ENCODE measurements at regions not wholly inside any gene's neighbourhood (a gene's known extent, or its start where the extent isn't known, plus 50 kb on each side); places are given as distances from the start of the nearest gene placed in this dataset.
A peak's percentile ranks its signal among the peaks of the same experiment; 100 is the strongest.

DNA sequence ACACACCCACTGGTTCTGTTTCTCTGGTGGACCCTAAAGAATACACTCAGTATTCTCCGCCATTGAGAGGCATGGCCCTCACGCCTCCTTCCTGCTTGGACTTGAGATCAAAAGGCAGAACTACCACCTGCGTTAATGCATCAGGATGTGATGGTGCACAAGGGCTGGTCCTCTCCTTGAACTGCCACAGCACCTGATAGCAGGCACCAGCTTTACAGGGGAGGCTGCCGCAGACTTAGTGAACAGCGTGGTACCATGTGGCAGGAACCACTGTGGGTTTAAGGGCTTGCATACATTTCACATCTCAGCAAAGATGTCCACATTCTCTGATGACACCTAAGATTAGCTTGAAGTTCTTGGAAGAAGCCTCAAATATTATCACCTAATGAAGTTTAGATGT is 208.7 kb downstream of the GADD45G start:
- no peak for DNase-seq

DNA sequence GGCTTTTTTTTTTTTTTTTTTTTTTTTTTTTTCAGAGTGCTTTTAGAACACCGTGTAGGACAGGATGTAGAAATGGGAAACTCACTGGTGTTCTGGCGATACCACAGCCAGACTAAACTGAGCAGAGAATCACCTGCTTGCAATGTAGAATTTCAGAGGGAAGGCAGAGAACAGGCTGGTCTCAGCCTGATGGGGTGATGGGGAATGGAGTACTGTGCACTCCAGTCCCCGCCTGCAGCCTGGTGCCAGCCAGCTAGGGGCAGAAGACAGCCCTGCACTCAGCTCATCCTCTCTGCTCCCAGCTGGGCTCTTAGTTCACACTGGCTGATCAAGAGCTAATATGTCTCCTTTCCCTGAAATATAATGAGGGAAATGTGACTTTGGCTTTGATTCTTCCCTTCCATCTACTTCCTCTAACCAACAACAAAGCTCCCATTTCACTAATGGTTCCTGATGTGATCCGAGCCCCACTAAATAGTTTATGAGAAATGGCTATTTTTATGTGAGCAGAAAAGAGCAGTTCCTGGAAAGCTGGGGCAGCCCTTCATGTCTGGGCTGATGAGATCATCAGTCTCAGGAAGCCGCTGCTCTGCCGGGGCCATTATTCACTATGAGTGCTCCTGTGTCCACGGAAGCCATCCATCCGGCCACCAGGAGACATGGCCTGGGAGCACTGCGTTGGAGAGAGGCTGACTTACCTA is 209.7 kb downstream of the GADD45G start:
- DNase-seq: no peak

DNA sequence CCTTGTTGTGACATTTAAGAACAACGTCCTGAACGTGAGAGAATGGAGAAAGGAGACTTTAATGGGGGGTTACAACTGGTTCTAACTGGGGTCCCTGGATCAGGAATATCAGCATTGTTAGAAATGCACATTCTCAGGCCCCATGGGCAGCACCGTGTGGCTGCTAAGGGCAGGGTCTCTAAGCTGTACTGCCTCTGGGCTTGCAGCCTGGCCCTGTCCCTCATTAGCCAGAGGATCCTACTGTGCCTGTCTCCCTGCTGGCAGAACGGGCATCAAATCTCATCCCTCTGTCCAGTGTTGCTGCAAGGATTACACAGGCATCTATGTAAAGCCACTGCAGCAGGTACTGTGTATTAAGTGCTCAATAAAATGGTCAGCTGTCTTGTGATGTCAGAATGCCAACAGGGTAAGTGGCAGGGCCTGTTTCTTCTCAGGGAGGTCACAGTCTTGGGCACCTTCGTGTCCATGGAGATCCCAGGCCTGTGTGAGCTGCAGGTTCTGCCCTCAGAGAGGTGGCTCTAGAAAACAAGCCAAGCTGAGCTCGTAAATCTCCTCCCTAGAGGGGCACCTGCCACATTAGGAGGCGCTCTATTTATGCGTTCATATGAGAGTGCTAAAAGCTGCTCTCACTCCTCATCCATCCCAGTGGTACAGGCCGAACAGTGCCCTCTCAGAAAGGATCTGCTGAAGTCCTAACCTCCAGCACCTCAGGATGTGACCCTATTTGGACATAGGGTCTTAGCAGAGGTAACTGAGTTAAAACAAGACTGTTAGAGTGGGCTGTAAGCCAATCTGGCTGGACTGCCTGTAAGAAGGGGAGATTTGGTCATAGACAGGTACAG is 210.5 kb downstream of the GADD45G start:
- DNase-seq: no peak

DNA sequence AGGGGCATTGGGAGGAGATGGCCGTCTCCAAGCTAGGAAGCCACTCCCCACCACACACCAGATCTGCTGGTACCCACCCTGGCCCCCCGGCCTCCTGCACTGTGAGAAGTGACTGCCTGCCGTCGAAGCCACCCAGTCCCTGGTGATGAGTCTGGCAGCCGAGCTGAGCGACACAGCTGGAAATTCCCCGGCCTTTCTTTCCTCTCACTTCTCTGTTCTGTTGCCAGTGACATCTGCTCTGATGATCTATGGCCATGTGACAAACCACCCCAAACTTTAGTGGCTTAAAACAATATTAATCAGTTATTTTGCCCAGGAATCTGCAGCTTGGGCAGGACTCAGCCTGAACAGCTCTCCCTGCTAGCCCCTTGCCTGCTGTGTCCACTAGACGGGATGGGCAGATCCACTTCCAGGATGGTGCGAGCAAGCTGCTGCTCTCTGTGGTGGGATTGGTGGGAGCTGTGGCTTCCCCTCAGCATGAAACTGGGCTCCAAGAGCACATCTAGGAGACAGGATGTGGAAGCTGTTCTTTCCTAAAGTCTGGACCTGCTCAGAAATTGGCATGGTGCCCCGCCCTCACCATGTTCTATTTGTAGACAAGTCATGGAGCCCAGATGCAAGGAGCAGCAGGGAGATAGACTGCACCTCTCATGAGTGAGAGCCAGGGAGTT is 211.2 kb downstream of the GADD45G start:
- DNase-seq: peak; percentile 3

DNA sequence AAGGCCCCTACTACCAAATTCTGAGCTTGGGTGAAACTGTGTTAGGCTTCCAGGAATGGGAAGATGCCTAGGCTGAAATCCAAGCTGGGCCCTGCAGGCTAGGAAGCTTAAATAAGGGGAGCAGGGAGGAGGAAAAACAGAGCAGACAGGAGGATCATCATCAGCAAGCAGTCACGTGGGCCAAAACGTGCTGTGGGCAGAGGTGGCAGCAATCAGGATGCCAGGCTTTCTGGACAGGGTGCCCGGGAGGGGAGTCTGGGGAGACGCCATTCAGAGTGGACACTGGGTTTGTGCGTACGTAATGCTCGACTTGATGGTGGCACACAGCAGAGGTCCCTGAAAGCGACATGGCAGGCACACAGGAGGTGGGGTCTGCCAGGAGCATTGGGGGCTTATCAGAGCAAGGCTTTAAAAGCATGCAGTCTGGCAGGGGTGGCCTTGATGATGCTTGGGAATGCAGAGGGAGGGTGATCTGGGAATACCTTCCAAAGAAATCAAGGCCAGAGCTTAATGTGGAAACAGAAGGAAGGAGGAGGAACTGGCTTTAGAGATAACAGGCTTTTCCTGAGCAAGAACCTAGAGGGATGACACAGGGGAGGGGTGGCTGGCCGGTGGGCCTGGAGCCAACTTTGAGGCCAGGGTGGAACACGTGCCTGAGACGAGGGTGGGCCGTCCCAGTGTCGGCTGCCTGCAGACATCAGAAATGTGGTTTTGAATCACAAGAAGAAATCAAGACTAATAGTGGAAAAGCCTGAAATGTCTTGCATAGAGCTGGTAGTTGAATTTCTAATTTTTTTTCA is 212.5 kb downstream of the GADD45G start:
- no peak for DNase-seq

DNA sequence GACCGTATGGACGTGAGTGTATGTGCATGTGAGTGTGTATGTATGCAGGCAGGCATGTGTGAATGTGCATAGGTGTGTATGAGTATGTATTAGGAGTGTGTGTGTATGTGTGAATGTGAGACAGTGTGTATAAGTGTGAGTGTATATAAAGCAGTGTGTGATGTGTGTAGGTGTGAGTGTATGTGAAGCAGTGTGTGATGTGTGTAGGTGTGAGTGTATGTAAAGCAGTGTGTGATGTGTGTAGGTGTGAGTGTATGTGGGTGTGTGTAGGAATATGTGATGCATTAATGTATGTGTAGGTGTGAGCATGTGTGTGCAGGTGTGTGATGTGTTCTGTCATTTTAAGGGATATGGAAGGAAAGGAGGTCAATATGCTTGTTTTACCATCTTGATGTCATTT is 215.5 kb downstream of the GADD45G start:
- no peak for DNase-seq

DNA sequence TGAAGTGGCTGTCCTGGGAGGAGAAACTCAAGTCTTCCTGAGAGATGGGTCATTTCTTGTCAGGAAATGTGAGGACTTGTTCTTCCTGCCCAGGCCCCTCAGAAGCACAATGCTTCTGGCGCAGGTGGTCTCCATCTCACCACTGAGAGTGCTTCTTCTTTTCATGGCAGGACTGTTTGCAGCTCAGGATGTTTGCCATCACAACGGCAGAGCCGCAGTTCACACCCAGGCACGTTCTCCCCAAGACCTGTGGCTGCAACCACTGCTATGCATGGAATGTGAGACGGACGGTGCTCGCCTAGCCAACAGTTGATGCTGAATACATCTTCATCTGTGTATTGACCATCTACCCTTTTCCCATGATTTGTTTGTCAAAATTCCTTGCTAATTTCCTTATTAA is 216.3 kb downstream of the GADD45G start:
- no peak for DNase-seq

DNA sequence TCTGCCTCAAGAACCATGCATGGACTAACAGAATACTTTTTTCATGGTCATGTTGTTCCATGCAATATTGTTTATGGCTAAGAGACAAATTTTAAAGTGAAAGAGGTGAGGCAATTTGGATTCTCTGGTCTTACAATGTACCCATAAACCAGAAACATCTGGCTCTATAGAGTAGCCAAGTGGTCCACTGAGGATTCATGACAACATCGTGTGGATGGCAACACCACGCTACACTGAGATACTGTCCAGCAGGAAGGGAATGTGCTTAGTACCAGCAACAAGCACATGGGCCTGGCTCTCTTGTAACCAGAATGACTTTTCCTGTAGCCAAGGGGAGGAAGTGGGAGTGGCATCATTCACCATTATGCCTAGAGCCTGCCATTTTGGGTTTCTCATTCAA is 218.2 kb downstream of the GADD45G start:
- DNase-seq: no peak

DNA sequence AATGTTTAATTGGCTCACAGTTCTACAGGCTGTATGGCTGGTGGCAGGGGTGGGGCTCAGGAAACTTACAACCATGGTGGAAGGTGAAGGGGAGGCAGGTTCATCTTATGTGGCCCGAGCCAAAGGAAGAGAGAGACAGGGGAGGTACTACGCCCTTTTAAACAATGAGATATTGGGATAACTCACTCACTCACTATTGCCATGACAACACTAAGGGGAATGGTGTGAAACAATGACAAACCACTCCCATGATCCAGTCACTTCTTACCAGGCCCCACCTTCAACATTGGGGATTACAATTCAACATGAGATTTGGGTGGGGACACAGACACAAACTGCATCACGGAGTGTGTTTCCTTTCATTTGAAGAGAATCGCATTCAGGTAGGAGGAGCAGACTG is 220.9 kb downstream of the GADD45G start:
- DNase-seq: no peak

DNA sequence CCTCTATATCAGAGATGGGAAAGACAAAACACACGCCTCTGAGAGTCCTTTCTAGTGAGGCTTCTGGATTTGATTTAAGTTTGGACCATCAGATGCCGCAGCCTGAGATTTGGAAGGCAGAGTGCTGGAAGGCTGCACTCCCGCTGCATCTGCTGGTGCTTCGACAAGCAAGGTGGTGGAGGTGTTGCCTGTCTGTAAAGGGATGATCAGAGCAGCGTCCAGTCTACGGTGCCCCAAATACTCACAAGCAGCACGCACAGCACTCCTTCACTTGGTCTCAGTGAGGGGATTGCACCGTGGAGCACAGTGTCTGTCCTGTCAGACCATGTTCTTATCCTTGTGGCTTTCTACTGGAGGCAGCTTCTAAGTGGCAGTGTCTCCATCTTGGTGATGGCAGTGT is 221.4 kb downstream of the GADD45G start:
- DNase-seq: no peak

DNA sequence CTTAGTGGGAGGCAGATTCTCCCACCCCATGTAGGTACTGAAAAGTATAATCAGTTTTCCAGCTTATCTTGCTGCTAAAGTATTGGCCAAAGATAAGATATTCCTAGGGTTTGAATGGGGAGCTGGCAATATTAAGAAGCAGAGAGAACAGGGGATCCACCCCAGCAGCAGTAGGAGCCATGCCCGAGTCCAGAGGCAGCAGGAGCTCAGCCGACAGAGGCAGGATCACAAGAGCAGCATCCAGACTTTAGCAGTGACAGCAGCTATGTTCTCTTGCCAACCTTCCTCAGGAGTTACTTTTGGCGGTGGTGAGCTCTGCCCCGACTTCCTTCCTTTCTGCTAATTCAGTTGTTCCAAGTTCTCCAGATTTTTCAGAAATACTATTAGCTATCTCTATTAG is 224.5 kb downstream of the GADD45G start:
- DNase-seq: no peak

DNA sequence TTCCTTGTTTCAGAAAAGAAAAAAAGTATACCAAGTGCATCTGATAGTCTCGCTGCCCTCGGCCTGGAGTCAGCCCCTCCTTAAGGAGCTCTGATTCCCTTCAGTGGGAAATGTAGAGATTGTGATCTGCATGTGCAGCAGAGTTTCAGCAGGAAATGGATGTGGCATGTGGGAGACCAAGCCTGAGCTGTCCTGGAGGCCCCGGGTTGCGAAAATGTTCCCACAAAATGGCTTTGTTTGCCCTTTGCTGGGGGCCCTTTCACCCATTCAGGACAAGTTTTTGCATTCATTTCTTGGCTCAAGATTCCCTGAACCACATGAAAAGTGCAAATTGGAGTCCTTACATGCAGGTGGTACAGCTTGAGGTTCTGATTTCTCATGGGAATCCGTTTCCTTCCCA is 230.9 kb downstream of the GADD45G start:
- no peak for DNase-seq

DNA sequence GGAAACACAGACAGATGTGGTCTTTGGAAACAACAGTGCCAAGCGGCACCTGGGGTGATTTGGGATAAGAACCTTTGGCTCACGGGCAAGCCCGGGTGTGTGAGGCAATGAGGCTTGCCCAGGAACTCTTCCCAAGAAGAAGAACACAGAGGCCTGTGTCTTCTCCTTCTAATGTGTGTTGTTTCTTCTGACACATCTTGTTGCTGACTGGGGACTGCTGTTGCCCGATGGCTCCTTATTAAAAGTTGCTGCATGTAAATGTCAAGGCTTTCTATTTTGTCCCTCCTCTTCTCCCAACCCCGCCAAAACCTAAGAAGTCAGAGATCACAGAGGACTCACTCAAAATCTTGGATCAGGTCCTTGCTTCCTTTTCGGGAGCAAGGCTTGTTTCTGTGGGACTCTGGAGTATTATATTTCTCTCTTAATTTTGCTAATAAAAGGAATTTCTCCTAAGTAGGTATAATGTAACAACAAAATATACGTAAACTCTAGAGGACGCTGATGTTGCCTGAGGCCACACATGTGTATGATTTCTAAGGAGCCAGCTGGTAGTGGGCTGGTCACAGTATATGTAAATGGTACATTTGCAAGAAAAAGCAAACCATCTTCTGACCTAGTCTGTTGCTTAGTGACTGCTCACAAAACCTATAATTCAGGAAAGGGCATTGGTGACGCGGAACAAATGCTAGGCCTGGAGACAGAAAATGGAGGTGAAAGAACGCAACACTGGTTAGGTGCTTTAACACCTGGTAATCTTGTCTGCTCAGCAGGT is 232.5 kb downstream of the GADD45G start:
- DNase-seq: no peak

DNA sequence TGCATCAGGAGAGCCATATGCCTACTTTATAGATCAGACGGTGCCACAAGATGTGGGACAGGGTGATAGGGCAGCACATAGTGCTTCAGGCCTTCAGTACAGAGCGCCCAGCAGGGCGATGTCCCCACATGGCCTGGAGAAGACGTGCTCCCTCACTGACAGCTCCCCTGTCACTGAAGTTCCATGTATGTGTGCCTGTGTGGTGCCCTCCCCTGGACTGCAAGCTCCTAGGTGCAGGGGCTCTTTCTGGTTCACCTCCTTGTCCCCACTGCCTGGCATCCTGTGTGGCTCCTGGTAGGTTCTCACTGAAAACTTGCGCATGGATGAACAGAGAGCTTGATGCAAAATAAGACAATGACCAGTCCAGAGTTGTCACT is 233.1 kb downstream of the GADD45G start:
- no peak for DNase-seq

DNA sequence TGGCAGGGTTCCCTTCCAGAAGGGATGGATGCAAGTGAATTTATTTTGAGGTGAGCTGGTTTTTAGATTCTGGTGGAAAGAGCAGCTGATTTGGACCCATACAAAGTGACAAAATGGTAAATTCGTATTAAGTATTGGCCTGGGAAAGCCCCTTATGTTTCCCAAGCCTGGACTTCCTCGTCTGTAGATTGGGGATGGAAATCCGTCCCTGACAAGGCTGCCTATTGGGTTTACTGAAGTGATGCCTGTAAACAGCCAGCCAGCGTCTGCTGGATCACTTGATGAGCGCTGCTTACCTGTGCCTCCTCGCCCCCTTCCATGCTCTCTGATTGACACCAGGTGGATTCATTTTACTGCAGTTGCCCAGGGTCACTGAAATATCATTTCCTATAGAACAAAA is 233.8 kb downstream of the GADD45G start:
- no peak for DNase-seq

DNA sequence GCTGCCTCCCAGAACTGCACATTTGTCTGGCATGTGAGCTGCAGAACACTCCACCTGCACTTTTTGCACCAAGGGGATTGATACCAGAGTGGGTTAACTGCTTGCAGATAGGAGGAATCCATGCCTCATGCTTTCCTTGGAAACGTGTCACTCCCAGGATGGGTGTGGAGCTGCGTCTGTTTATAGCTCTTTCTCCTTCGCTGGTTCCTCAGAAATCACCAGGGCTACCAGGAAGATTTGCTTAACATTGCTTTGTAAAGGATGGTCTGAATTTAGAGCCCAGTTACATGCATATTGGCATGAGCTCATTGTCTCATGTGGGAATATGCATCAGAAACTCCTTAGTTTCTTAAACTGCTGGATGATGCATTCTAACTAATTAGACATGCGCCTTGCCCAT is 234.6 kb downstream of the GADD45G start:
- no peak for DNase-seq

DNA sequence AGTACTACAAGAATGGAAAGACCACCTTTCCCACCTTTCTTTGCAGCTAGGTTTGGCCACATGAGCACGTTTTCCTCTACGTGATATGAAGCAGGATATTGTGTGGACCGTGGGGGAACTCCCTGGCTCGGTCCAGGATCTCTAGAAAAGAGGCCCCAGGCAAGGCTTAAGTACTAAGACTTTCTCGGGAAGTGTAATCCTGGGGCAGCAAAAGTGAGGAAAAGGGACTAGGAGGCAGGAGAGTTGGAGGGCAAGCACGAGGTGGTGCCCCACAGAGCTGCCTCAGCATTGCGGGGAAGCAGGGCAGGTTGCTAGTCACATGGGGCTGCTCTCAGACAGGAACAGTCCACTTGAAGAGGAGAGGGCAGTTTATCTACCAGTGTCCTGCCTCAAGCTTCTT is 235.1 kb downstream of the GADD45G start:
- no peak for DNase-seq

DNA sequence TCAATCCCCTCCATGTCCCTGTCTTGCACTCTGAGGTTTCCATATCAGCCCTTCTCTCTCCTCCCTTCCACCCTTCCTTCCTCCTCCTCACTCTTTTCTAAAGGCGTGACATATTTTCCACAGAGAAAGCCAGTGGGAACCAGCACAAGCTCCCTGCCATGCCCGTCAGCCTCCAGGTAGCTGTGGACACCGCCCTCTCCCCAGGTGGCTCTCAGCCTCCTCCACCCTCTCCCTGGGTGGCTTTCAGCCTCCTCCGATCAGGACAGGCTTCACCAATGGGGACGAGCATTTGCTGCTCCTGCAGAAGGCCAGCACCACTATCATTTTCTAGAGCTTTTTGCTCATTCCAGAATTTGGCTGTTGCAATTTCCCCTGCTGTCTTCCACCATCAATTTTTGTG is 236.6 kb downstream of the GADD45G start:
- DNase-seq: no peak

DNA sequence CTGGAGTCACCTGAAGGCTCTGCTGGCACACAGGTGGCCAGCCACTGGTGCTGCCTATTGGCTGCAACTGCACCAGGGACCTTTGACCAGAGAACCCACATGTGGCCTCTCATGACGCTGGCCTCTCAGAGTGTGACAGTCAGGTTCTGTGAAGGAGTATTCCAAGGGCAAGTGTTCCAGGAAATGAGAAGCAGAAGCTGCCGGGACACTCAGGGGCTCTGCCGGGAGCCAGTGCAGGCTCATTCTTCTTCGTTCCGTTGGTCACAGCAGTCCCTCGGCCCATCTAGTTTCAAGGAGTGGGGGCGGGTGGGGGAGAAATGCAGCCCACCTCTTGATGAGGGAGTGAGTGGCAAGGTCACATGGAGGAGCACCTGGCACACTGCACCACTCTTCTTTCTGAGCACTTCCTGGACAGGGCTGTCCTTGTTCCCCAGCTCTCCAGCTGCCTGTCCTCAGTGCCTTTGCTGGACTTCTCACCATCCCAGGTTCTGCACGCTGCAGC is 237.5 kb downstream of the GADD45G start:
- DNase-seq: no peak

DNA sequence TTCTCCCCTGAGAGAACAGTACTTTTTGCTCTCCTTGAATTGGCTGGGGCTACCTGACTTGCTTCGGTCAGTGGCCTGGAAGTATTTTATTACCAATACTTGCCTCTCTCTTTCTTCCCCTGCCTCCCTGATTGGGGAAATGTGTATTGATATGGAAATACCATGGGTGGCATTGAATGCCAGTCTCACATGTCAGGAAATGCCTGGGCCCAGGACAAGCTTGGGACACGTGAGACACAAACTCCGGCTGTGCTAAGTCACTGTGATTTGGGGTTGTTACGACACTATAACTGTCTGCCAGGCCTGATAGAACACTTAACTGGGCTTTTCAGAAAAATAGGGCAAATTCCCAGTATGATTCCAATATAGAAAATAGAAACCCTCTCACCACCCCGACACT is 238.3 kb downstream of the GADD45G start:
- DNase-seq: no peak

DNA sequence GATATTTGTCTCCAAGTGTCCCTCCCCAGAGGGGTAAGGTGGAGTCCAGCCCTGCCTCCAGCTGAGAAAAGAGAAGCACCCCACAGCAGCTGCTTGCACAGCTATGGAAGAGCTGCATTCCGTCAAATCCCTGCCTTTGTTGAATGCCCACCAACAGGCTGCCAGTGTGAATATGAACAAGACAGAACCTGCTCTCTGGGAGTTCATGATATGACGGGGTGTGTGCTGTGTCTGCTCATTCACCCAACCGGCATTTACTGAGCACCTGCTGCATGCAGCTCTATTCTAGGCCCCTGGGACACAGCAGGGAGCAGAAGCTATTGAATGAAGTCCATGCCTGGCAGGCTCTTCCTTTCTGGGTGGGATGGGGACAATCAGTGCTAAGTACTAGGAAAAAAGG is 238.8 kb downstream of the GADD45G start:
- DNase-seq: no peak

DNA sequence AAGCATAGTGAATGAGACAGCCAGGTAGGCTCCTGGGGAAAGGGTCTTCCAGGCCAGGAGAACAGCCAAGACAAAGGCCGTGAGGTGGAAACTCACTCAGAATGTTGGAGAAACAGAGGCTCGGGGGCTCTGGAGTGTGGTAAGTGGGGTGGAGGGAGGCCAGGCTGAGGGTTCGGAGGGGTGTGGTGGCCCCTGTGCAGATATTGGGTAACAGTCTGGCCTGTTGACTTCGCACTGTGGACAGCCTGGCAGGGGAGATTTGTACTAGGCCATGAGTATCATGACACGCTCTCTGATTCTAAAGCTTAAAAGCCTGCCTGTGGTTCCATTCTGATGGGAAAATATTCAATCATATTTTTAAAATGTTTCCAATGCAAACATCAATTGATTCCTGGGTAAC is 239.3 kb downstream of the GADD45G start:
- no peak for DNase-seq

Measured in CD4-positive, alpha-beta T cell treated with Interleukin-10 for 1 hour (primary cell).